ENCODE measurements at regions not wholly inside any gene's neighbourhood (a gene's known extent, or its start where the extent isn't known, plus 50 kb on each side); places are given as distances from the start of the nearest gene placed in this dataset.

GRCh38 chr3:196147116-196147515 is 64.1 kb downstream of the ZDHHC19 start:
- ATAC-seq (no peak), DNase-seq (no peak)
- 88 to 91% methylated on average over 2 of the region's 2 CpGs for WGBS, 2 donors
- intact Hi-C loops (cut with DNase I): no loop called here
- Histone ChIP-seq H3K4me1 (peaks cover 10% of the 10 kb centered on the region), H3K36me3 (replicated peaks in 1 of 2; ENCODE audit: insufficient read depth in 1 of 2, low read depth in 2 of 2) (no peaks in the 10 kb centered on the region), H3K4me3 (no peak overlapping the region), H3K9me3 (no peaks in the 10 kb centered on the region), H3K27me3 (no peaks in the 10 kb centered on the region), H3K27ac (no peak overlapping the region)
- TF ChIP-seq CTCF (IDR thresholded peaks at IDR 0.05) (no peak), POLR2A (IDR thresholded peaks at IDR 0.05) (no peak)

GRCh38 chr3:196145468-196146262 is 63.8 kb upstream of the TFRC start:
- no peak overlapping the region for H3K4me3 ChIP-seq
- no peak for DNase-seq
- intact Hi-C loops (cut with DNase I): no loop called here
- peaks cover 20% of the 10 kb centered on the region for H3K4me1 ChIP-seq
- H3K27me3 ChIP-seq: no peaks in the 10 kb centered on the region
- H3K36me3 ChIP-seq (replicated peaks in 1 of 2; ENCODE audit: insufficient read depth in 1 of 2, low read depth in 2 of 2): no peaks in the 10 kb centered on the region
- TF ChIP-seq CTCF (IDR thresholded peaks at IDR 0.05) (no peak), POLR2A (IDR thresholded peaks at IDR 0.05) (no peak)
- no peaks in the 10 kb centered on the region for H3K9me3 ChIP-seq
- WGBS, 2 donors: 88 to 94% methylated on average over 11 to 13 of the region's 18 CpGs
- H3K27ac ChIP-seq: no peak overlapping the region
- no peak for ATAC-seq

- no peaks in the 10 kb centered on the region for H3K27me3 ChIP-seq
- no peaks in the 10 kb centered on the region for H3K36me3 ChIP-seq (replicated peaks in 1 of 2; ENCODE audit: insufficient read depth in 1 of 2, low read depth in 2 of 2)
- peaks cover 20% of the 10 kb centered on the region for H3K4me1 ChIP-seq
- DNase-seq (no peak), ATAC-seq (no peak)
- H3K27ac ChIP-seq: no peak overlapping the region
- WGBS, 2 donors: 85 to 87% methylated on average over 13 to 19 of the region's 19 CpGs
- H3K9me3 ChIP-seq: no peaks in the 10 kb centered on the region
- TF ChIP-seq POLR2A (IDR thresholded peaks at IDR 0.05) (no peak), CTCF (IDR thresholded peaks at IDR 0.05) (no peak)
- intact Hi-C loops (cut with DNase I): no loop called here
- no peak overlapping the region for H3K4me3 ChIP-seq
These were observed 62.7 kb upstream of the TFRC start for GRCh38 chr3:196144383-196145105.

- 93 to 97% methylated on average over 17 of the region's 17 CpGs for whole genome bisulfite sequencing, 2 donors
- Histone ChIP-seq H3K4me1 (peaks cover 24% of the 10 kb centered on the region), H3K36me3 (replicated peaks in 1 of 2; ENCODE audit: insufficient read depth in 1 of 2, low read depth in 2 of 2) (no peaks in the 10 kb centered on the region), H3K4me3 (no peak overlapping the region), H3K27me3 (no peaks in the 10 kb centered on the region), H3K9me3 (no peaks in the 10 kb centered on the region), H3K27ac (no peak overlapping the region)
- no peak for TF ChIP-seq POLR2A (IDR thresholded peaks at IDR 0.05)
- TF ChIP-seq CTCF (IDR thresholded peaks at IDR 0.05): no peak
- ATAC-seq: no peak
- intact Hi-C loops (cut with DNase I): no loop called here
- DNase-seq: no peak
These were observed 62.0 kb upstream of the TFRC start for GRCh38 chr3:196143708-196144382.
